DMS 273 (cell line): ENCODE measurements at regions not wholly inside any gene's neighbourhood (a gene's known extent, or its start where the extent isn't known, plus 50 kb on each side); places are given as distances from the start of the nearest gene placed in this dataset.
"Not testable (repeated sequence)": the region's sequence is repeated elsewhere in the genome, so short reads cannot be mapped to it uniquely, and the experiment has no call there.

Experiments
- DNase-seq: peaks from one replicate; lab custom pipeline; 2025; ENCODE audit not compliant: unreplicated experiment; lab: John Stamatoyannopoulos, UW

DNA sequence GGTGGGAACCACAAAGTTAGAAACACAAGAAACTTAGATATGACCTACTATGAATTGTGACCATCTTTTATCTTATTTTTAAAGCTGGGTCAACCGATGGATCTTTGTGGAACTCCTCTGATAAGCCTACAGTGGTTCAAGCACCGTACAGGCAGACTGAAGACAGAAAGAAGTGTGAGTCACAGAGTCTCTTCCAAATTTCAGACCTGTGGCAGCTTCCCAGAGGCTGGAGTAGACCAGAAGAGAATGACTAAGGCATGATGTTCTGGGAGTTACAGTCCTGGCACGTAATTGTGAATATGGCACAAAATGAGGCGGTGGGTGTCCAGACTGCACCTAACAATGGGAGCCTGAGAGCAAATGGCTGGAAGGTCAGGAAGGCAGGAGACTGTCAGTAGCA, 70.0 kb downstream of the LMO4 start:
- DNase-seq: no peak

DNA sequence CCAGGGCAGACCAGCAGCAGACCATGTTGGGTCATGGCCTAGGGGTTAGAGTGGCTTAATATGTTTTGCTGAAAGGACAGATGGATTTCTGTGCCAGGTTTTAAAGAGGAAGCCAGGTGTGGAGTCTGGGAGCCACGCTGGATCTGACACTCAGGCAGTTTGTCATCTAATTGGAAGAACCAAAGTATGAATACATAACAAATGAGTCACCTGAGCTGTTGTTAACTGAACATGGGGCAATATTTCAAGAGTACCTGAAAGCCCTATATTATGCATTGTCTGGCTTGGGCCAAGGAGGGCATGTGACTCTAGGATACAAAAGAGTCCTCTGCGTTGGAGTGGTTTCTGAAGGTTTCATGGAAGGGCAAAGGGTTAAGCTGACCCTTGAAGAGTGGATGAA, 70.6 kb downstream of the LMO4 start:
- no peak for DNase-seq

DNA sequence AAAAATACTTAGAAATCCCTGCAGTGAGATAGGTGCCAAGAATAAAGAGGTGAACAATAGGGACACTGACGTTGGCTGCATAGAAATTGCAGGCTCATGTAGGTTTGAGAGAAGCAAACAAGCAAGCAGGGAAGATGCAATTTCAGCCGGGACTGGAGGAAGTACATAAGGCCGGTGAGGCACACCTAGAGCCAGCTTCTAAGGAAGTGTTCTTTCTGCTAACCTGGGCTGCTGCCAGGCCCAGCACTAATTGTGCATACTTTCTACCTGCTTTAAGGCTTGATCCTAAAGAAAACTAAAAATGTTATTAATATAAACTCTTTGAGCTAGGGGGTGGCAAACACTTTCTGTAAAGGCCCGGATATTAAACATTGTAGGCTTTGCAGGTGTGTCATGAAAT, 71.0 kb downstream of the LMO4 start:
- DNase-seq: no peak

DNA sequence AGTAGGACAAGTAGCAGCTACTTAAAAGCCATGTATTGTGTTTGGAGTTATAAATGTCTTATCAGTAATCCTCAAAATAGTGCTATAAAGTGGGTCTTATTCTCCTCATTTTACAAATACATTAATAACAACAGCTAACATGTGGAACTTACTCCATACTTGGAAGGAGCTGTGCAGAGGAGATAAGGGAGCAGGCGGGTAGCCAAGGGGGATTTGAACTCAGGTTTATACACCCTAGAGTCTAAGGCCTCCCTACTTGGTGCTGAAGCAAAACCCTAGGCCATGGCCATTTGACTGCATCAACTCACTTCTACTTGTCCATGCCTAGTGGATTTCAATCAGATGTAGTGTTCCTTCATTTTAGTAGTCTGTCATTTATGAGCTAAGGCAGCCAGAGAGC, 72.1 kb downstream of the LMO4 start:
- DNase-seq: no peak

DNA sequence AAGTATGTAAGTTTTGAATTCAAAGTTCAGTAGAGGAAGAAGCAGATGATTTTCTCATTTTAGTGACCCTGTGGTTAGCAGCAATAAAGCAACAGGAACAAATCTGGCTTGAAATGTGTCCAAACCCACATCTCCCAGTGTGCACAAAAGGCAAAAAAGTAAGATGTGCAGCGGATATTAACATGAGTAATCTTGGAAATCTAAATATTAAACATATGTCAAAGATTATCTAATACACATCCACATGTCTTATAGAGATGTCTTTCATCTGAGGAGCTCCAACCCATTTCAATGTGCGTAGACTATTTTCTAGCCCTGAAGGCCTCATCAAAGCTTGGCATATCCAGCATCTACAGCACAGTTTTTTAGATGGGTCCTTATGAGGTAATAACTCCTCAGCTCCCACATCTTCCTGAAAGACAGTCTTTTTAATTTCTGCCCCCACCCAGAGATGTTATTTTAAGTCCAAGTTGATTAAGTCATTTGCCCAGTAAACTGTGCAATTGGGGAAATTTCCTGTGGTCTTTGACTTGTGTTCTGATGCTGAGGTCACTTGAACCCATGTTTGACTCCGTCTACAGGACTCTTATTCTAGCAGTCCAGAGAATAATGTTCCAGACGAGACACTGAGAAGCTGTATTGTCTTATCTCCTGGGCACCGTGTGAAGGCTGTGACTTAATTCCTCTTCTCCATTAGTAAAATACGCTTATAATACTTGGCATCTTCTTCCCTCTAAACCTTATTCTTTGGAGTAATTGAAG, 73.7 kb downstream of the LMO4 start:
- DNase-seq: no peak

DNA sequence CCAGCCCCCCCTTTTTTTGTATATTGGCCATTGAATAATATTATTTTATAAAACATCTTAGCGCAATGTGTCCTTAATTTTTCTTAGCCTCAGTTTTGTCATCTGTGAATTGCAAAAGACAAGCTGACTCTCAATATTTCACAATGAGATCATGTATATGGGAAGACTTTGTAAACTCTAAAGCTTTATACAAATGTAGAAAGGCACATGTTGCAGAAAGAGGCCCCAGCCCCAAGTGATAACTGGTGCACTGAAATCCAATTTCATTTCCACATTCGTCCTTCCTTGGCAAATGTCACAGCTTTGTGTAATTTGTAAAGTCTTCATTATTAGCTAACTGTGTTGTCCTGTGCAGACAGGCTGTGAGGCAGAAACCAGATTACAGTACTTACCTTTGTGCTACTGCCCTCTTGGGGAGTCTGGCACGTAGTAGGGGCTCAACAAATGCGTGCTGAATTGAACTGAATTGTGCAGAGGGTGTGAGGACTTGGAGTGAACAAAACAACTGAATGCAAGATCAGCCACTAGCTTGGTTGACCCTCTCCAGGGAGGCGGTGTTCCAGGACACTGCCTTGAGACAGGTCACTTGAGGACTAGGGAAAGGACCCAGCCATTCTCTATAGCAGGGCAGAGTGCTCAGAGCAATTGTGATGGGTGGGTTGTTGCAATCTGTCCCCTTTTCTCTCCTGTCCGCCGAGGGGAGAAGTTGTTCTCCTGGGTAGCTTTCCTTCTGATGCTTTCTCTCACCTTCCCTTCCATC, 74.6 kb downstream of the LMO4 start:
- DNase-seq: no peak

DNA sequence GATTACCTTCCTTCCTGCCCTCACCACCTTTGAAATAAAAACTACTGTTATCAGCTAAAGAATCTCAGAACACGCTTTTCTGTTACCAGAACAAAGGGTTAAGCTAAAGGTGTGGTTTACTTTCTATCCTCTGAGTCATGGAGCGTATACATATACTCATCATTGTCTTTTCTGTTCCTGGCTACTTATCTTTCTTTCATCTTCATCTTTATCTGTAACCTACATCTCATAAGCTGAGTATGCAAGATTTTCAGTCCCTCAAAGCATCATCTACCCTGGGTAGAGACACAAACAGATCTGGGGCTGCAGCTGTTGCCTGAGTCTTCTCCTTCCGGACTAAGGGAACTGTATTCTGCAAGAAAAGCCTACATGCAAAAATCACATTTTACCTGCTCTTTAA, 75.6 kb downstream of the LMO4 start:
- no peak for DNase-seq

DNA sequence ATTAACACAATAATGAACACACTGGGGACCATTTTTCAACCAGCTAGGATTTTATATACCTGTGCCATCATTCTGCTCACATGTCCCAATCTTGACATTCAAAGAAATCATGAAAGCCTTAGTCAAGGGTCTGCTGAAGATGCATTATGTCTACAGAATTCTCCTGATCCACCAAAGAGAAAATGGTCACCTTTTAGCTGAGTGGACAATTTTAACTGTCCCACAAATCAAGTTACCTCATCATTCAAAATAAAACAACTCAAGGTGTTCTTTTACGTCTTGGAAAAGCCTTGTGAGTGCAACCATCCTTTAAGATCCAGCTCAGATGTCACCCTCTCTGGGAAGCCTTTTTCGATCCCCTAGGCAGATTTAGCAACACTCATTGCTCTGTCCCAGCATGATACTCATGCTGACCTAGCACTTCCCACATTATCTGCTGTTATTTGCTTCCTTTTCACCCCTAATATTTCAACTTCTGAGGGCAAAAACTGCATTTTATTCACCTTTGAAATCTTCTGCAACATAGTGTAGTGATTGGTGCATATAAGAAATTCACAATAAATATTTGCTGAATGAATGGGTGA, 80.1 kb downstream of the LMO4 start:
- no peak for DNase-seq

DNA sequence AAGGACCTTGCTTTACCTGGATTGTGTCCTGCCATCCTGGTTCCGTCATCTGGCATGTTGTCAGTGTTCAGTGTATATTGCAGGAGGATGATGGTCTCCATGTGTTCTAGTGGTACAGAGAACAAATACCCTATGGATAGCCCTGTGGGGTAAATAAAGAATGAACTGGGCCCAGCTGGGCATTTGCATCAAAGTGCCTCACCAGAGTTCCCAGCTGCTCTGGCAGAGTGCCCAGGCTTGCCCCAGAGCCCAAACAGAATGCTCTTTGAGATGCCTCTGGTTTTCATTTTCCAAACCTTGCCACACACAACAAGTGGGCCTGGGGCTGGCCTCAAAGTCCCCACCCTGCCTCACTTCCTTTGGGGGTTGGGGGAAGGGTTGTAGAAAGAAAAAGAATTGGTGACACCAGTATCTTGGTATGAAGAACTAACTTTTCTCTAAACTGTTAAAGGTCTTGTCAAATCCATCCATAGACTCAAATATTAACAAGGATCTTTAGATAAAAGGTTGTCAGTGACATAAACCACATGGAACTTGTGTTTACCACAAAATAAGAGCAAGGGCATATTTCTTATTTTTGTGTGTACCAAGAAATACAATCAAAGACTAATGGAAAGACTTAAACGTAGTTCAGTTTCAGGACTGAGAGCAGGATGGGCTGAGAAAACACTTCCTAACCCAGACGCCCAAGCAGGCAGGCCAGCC, 82.2 kb downstream of the LMO4 start:
- DNase-seq: peak; percentile 41

DNA sequence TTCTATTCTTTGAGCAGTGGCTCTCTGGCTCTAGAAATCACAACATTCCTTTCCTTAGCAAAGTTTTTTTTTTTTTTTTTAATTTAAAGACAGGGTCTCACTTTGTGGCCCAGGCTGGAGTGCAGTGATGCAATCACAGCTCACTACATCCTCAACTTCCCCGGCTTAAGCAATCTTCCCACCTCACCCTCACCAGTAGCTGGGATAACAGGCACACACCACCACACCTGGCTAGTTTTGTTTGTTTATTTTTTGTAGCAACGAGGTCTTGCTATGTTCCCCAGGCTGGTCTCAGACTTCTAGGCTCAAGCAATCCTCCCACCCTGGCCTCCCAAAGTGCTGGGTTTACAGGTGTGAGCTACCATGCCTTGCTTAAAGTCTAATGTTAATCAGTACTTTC, 85.2 kb downstream of the LMO4 start:
- DNase-seq: not testable (repeated sequence)

DNA sequence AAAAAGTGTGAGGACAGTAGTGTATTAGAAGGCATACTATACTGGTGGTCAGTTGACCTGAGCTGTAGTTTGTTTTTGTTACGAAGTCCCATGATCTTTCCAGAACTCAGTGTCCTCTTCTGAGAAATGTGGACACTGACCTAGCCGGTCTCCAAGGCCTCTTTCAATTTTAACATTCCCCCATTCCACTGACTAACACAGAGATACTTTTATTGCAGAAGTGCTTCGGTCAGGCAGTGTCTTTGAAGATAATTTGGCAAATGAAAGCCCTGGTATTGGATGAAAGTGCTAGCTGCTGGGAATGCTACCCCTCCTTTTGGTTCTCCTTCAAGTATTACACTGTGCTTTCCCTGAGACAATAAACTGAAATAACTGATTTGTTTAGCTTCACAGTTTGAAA, 89.4 kb downstream of the LMO4 start:
- DNase-seq: no peak

DNA sequence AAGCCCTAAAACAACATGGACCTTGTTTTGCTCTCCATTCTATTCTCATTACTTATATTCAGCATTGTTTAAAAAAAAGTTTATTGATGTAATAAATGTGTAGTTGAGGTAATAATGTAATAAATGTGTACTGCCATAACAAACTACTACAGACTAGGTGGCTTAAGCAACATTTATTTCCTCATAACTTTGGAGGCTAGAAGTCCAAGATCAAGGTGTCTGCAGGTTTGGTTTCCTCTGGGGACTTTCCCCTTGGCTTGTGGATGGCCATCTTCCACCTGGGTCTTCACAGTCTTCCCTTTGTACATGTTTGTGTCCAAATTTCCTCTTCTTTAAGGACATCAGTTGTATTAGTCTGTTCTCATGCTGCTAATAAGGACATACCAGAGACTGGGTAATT, 93.1 kb downstream of the LMO4 start:
- no peak for DNase-seq

DNA sequence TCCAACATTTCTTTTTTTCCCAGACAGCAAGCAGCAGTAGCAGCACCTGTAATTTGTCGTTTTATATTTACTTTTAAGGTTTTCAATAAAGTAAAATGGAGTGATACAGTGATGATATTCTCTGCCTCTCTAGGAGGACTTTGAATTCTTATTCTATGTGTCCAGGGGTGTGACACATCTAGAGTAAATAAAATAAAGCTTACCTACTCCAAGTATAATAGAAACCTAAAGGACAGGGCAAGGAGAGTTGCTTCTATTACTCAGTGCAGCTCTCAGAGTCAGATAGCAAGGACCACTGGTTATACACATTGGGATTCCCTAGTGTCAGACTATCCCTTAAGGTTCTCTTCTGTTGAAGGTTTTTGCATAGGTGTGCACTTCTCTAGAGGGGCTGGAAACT, 95.9 kb downstream of the LMO4 start:
- no peak for DNase-seq

DNA sequence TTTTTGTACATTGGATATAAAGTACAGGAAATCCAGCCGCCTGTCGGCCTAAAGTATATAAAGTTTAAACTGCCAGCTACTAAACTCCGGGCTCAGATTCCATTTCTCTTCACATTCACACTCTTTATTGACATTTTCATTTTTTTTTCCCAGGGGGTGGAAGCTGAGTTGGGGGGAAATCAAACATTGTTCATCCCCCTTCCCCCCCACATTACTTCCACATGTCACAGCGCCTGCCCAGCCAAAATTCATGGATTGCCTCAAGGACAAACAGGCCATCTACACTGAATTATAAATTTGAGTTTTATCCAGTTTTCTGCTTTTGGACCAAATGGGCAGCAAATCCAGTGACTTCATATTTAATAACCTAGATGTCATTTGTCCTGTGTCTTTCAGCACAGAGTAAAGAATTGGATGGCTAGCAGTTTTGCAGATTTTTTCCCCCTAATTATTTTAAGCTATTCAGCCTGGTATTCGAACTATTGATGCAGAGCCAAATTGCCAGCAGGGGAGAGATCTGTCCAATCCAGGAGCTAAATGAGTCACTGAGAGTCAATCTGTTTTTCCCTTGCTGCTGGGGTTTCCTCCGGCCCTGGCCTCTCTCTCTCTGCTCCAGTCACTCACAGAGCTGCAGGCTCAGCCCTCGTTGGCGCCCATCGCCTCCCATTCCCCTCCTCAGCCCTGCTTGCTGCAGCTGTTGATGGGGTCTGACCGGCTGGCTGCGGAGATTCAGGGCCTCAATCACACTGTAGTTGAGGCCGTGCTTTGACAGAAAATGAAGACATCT, 98.0 kb downstream of the LMO4 start:
- peak; percentile 3 for DNase-seq

DNA sequence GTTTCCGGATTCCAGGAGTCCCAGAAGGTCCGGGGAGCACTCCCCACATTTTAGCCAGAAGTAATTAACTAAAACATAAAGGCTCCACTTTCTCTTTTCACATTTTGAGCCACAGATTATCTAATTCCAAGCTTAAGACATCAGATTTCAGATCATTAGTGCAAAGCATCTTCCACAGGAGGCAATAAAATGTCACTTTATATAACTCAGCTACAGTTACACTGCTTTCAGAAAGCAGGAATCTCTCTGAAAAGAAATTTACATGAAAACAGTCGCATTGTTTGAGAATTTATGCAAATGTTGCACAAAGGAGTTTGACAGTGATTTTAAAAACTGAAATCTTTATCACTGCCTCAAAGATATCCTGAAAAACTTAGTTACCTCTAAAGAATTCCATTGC, 99.7 kb downstream of the LMO4 start:
- no peak for DNase-seq

DNA sequence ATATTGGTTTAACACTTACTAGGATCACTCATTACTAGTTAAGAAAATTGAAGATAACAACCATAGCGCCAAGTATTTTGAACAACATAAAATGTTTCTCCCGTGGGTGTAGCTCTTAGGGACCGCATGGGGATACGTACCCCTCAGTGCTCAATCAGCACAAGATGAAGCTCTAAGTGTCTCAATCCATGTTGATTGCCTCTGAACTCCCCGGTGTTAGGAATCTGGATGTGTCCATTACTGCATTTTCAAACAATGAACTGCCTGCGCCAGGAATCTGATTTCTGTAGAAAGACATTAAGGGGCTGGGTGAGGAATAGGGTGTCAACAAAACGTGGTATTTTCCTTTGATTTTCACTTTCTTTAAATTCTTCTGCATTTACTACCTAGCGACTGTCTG, 100.2 kb downstream of the LMO4 start:
- DNase-seq: no peak

DNA sequence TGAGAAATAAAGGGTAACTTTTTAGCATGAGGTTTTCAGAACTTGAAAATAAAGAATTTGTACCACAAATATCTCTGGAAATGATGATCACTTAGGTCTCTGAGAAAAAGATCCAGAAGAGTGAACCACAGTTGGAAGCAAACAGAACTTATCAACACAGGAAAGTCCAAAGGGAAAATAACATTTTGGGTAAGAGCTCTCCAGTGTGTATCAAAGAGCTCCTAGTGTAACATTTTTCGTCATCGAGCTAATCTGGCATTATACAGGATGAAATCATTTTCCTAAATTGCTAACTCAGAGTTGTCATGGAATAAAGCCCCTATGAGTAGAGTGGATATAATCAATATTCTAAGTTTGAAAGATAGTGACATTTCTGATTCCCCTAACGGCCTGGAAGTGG, 104.0 kb downstream of the LMO4 start:
- no peak for DNase-seq

DNA sequence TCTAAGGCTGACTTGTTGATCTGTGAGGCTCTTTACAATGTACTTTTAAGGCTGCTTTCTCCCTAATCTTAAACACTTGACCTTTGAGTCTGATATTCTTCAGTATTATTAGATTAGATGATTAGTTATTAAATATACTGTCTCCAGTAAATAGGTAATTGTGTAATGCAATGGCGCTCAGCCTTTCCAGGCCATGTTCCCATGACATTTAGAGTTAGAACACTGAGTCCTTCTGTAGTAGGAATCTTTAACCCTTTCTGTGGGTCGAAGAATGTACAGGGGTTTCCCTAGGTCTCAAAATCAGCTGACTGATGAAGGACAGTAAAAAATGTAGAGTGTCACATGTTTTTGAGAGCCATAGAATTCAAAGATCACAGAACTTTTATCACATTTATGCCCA, 104.4 kb downstream of the LMO4 start:
- not testable (repeated sequence) for DNase-seq

DNA sequence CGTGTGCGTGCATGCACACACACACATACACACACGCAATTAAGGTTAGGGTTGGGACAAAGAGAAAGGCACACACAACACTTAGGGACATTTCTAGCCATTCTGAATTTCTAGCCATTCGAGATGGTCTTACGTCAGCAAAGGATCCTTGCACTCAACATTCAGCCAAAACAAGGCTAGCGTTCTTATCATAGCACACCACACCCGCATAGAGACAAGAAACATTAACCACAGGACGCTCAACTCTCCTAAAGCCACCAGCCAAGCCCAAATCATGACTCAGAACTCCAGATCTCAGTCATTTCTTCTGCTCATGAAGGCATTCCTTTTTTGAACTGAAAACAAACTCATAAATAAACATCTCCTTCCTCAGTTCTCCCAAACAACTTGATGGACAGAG, 106.8 kb downstream of the LMO4 start:
- DNase-seq: no peak

DNA sequence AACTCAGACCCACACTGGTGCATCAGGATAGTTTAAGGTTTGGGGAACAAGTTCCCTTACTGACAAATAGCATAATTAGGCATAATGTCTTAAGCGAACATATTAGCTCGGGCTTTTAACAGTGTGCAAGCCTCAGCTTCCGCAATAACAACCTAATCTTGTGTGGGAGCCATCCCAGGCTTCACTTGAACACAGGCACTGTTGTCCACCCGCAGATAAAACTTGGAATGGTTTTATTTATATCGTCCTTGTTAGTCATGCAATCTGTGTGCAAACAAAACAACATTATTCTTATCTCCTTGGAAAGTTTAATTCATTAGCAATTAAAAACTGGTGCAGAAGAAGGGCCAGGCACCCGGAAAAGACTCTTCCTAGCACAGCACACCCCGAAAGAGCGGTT, 107.4 kb downstream of the LMO4 start:
- DNase-seq: not testable (repeated sequence)

DNA sequence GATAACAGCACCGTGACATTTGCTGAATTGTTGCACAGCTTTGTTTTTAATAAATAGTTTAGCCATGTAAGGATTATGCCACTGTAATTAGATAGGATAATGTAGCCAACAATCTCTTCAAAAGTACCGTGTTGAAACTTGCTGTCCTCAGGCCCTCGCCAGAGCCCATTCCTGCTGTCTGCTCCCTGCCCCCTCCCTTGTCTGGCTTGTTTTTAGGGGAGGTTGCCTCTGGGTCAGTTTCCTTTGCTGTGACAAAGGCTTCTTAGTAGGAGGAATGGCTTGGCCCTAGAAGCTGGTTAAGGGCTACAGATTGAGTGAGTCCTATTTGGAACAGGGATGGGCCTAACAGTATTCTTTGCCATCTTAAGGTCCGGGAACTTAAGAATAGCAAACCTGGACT, 107.9 kb downstream of the LMO4 start:
- no peak for DNase-seq
